Ovary (tissue), 3 donors: ENCODE measurements at regions not wholly inside any gene's neighbourhood (a gene's known extent, or its start where the extent isn't known, plus 50 kb on each side); places are given as distances from the start of the nearest gene placed in this dataset.

Source experiments
- CTCF ChIP-seq, 3 donors: fragments of 450-650 bp in 2 of 3; fragments of 200-600 bp in 1 of 3; IDR thresholded peaks; one replicate each; pipeline versions ENCODE4 v1.5.1 to v1.8.0; 2016 to 2022; ENCODE audit warnings: antibody characterized with exemption in 3 of 3, mild to moderate bottlenecking in 1 of 3
- POLR2A ChIP-seq: fragments of 450-650 bp; IDR thresholded peaks from one replicate; pipeline ENCODE4 v1.6.1; 2017; ENCODE audit warnings: antibody characterized with exemption, mild to moderate bottlenecking, moderate library complexity
- donor health status: DM: no; HTN: no; CAD: no.

DNA sequence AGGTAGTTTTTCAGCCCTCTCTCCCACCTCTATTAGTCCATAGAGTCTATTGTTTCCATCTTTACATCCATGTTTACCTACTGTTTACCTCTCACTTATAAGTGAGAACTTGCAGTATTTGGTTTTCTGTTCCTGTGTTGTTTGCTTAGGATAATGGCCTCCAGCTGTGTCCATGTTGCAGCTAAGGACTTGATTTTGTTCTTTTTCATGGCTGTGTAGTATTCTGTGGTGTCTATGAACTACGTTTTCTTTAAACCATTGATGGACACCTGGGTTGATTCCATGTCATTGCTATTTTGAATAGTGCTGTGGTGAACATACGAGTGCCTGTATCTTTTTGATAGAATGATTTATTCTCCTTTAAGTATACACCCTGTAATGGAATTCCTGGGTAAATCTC lies 292.4 kb downstream of the PHF14 start:
- TF ChIP-seq CTCF (IDR thresholded peaks at IDR 0.05) = no peak
- no peak for TF ChIP-seq POLR2A
